GM18951 (cell line): ENCODE measurements at regions not wholly inside any gene's neighbourhood (a gene's known extent, or its start where the extent isn't known, plus 50 kb on each side); places are given as distances from the start of the nearest gene placed in this dataset.
"Not testable (repeated sequence)": the region's sequence is repeated elsewhere in the genome, so short reads cannot be mapped to it uniquely, and the experiment has no call there.

ENCODE experiments used
- POLR2A ChIP-seq: IDR thresholded peaks from 4 replicates; pipeline ENCODE4 v1.6.1; 2011; ENCODE audit warnings: mild to moderate bottlenecking; ENCODE audit not compliant: insufficient read length, insufficient read depth; ENCODE audit errors: extremely low read depth
- in situ Hi-C: fragments of 300-500 bp; cut with MboI; formaldehyde crosslinking; loops from one replicate; pipeline ENCODE4 v1.12.0; 2022; ENCODE audit warnings: low sequenced_read_pairs, mixed read lengths, inconsistent platforms; ENCODE audit not compliant: unreplicated experiment

DNA sequence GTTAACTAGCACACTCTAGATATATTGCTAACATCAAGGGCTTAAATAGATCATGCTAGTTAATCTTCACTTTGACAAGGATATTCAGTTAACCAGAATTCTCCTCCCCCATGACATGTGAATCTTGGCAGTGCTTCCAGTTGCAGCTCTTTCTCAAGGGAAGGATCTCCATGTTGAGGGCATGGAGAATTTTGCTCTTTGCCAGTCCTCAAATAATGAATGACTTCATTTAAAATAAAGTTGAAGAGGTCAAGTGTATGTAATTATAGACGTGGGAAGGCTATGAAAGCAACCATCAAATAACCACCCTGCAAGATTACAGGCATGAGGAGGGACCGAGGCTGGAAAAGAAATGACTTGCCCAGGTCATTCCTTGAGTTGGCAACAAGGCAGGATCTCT, 87.3 kb upstream of the CPEB2 start:
- TF ChIP-seq POLR2A, result no peak
- in situ Hi-C loops, result no loop called here

- in situ Hi-C loops, result no loop called here
- no peak for TF ChIP-seq POLR2A
Measured at GRCh38 chr4:14916554-14917297, 85.6 kb upstream of the CPEB2 start.

GRCh38 chr4:14917298-14917633, 85.0 kb upstream of the CPEB2 start:
- TF ChIP-seq POLR2A, result no peak
- in situ Hi-C loops, result no loop called here

GRCh38 chr4:14918336-14918735, 83.9 kb upstream of the CPEB2 start:
- no peak for TF ChIP-seq POLR2A
- in situ Hi-C loops, result no loop called here

DNA sequence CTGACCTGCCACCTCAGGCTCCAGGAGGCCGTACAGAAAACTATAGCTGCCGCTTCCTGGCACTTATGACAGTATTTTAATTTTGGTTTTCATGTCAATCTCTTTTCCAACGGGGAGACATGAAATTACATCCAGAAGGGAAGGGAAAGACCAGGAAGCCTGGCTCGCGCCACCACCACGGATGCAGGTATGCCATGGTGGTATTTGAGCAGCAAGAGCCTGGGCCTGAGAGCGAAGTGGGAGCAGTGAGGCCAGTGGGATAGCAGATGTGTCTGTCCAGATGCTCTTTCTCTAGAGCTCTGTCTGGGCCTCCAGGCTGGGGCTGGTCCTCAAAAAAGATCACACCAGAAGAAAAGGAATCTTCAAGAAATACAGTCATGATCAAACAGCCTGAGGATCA, 82.5 kb upstream of the CPEB2 start:
- in situ Hi-C loops, result no loop called here
- no peak for TF ChIP-seq POLR2A

DNA sequence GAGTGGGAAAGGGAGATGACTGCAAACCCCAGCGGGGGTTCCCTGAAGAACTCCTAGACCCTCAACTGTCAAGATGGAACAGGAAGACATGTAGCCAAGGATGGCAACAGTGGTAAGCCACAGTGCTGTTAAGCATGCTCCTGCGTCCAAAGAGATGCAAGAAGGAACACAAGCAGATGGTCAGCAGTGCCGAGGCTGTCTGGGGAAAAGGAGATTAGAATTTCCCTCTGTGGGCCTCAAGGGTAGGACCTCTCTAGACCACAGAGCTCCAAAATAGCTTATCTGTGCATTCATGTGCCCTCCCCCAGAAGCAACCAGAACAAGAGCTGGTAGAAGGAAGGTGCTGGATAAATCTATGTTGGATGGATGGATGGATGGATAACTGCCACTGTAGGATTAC, 82.0 kb upstream of the CPEB2 start:
- TF ChIP-seq POLR2A, result no peak
- in situ Hi-C loops, result no loop called here

GRCh38 chr4:14920759-14921320, 81.4 kb upstream of the CPEB2 start:
- in situ Hi-C loops, result no loop called here
- TF ChIP-seq POLR2A, result no peak

DNA sequence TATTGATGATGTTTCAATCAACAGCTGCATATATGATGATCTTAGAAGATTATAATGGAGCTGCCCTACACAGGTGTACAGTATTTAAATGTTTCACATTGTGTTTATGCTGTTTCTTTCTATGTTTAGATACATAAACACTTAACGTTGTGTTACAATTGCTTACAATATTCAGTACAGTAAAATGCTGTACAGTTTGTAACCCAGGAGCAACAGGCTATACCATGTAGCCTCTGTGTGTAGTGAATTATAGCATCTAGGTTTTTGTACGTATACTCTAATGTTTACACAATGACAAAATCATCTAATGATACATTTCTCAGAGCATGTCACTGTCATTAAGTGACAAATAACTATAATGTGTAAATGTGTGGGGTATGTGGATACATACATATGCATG, 80.5 kb upstream of the CPEB2 start:
- in situ Hi-C loops, result not testable (repeated sequence)

DNA sequence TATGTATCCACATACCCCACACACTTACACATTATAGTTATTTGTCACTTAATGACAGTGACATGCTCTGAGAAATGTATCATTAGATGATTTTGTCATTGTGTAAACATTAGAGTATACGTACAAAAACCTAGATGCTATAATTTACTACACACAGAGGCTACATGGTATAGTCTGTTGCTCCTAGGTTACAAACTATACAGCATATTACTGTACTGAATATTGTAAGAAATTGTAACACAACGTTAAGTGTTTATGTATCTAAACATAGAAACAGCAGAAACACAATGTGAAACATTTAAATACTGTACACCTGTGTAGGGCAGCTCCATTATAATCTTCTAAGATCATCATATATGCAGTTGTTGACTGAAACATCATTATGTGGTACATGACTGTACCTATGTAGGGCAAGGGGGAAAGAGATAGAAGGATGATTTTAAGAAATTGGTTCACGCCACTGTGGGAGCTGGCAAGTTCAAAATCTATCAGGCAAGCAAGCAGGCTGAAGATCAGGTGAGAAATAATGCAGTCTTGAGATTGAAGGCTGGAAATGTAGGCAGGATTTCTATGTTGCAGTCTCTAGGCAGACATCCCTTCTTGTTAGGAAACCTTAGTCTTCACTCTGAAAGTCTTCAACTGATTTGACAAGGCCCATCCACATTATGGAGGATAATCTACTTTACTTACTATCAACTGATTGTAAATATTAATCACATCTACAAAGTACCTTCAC, 78.0 kb upstream of the CPEB2 start:
- in situ Hi-C loops, result no loop called here

GRCh38 chr4:14924812-14925344, 77.4 kb upstream of the CPEB2 start:
- in situ Hi-C loops, result no loop called here
- TF ChIP-seq POLR2A, result no peak

More for the DNA sequence above, 78.0 kb upstream of the CPEB2 start:
- TF ChIP-seq POLR2A, result no peak

DNA sequence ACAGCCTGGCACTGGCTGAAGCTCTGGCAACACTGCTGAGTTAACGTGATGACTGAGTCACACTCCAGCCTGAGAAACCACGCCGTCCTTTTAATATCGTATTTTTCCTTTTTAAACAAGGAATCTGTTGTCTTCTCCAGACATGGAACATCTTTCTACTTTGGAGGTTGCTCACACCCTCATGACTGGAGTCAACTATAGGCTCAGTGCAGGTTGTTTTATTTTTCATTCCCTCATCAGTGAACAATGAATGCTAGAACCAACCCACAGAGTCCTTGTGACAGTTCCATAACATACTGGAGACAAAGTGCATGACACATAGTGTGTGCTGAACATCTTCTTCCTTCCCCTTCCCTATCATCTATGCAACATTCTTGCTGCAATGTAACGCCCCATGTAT, 76.8 kb upstream of the CPEB2 start:
- in situ Hi-C loops, result no loop called here
- no peak for TF ChIP-seq POLR2A

- in situ Hi-C loops, result no loop called here
- no peak for TF ChIP-seq POLR2A
Measured at GRCh38 chr4:14926368-14926767, 75.9 kb upstream of the CPEB2 start.

DNA sequence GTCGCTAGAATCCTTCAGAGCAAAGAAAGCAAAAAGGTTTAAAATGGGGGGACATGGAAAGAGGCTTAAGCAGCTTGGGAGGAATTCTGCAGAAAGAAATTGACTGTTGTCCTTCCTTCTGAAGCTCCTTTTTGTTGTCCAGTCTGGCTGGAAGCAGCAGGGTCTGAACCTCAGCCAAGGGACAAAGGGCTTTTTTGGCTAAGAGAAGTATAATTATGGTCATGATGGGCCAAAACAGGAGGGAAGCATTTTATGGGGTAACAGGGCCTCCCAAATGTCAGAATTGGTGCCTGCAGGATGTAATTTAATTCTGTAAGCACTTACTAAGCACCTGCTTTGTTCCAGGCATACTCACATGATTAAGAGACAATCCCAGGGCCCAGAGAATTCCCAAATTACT, 74.2 kb upstream of the CPEB2 start:
- no peak for TF ChIP-seq POLR2A
- in situ Hi-C loops, result no loop called here

GRCh38 chr4:14929669-14930068, 72.6 kb upstream of the CPEB2 start:
- in situ Hi-C loops, result no loop called here
- TF ChIP-seq POLR2A, result no peak
